K562 (cell line): ENCODE measurements at regions not wholly inside any gene's neighbourhood (a gene's known extent, or its start where the extent isn't known, plus 50 kb on each side); places are given as distances from the start of the nearest gene placed in this dataset.

ENCODE experiments used
- CBFA2T3 ChIP-seq: fragments of 450-650 bp; IDR thresholded peaks from 2 replicates; pipeline ENCODE4 v1.6.1; 2017
- CREB3L1 ChIP-seq: fragments of 450-650 bp; IDR thresholded peaks from 2 replicates; pipeline ENCODE4 v1.6.1; 2014; ENCODE audit warnings: low read depth, mild to moderate bottlenecking, moderate library complexity, borderline replicate concordance
- CREB5 ChIP-seq: fragments of 250-450 bp; sonication (Bioruptor Pico); IDR thresholded peaks from 2 replicates; pipeline ENCODE4 v1.5.0; 2020; ENCODE audit warnings: mild to moderate bottlenecking
- DPF2 ChIP-seq: fragments of 450-650 bp; IDR thresholded peaks from 2 replicates; pipeline ENCODE4 v1.6.1; 2016
- ESRRA ChIP-seq: fragments of 450-650 bp; IDR thresholded peaks from 2 replicates; pipeline ENCODE4 v1.6.1; 2014; ENCODE audit warnings: low read depth, mild to moderate bottlenecking, moderate library complexity, borderline replicate concordance
- FOXK2 ChIP-seq, 2 experiments: fragments of 450-650 bp; IDR thresholded peaks in 1 of 2; conservative IDR thresholded peaks in 1 of 2; 2 replicates each; pipeline ENCODE4 v1.6.1; 2016; ENCODE audit warnings: low read depth in 2 of 2, mild to moderate bottlenecking in 1 of 2
- HDAC2 ChIP-seq: fragments of 450-650 bp; IDR thresholded peaks from 2 replicates; pipeline ENCODE4 v1.6.1; 2016; ENCODE audit warnings: mild to moderate bottlenecking
- HNRNPL ChIP-seq: fragments of 200-400 bp; formaldehyde crosslinking; IDR thresholded peaks from 2 replicates; pipeline ENCODE4 v1.6.1; 2017; ENCODE audit warnings: low read depth, mild to moderate bottlenecking, low read length
- MAZ ChIP-seq, 2 experiments: fragments of 450-650 bp in 1 of 2; sonication (generic) in 1 of 2; formaldehyde crosslinking; IDR thresholded peaks in 1 of 2; conservative IDR thresholded peaks in 1 of 2; 2 replicates each; pipeline versions ENCODE4 v1.4.0 to v1.5.0; 2020; ENCODE audit warnings: mild to moderate bottlenecking in 1 of 2, missing genetic modification reagents in 1 of 2
- MYBL2 ChIP-seq, 2 experiments: fragments of 450-650 bp in 1 of 2; sonication (generic) in 1 of 2; formaldehyde crosslinking in 1 of 2; IDR thresholded peaks; 2 replicates each; pipeline versions ENCODE4 v1.6.1 to v1.8.1; 2017 to 2022; ENCODE audit warnings: borderline replicate concordance in 1 of 2, inconsistent platforms in 1 of 2, low read depth in 1 of 2, mild to moderate bottlenecking in 1 of 2, missing genetic modification reagents in 1 of 2, moderate library complexity in 1 of 2
- POLR2A ChIP-seq: fragments of 450-650 bp; conservative IDR thresholded peaks from 2 replicates; pipeline ENCODE4 v1.6.1; 2016
- PRDM10 ChIP-seq: fragments of 450-650 bp; IDR thresholded peaks from 2 replicates; pipeline ENCODE4 v1.6.1; 2018; ENCODE audit not compliant: partially characterized antibody
- RB1 ChIP-seq: fragments of 450-650 bp; IDR thresholded peaks from 2 replicates; pipeline ENCODE4 v1.6.1; 2017; ENCODE audit warnings: low read depth, mild to moderate bottlenecking
- SMARCB1 ChIP-seq: IDR thresholded peaks from 2 replicates; pipeline ENCODE4 v1.6.1; 2011; ENCODE audit warnings: improper control_type of control experiment, low read depth; ENCODE audit not compliant: insufficient read length
- SMARCE1 ChIP-seq: fragments of 450-650 bp; IDR thresholded peaks from 2 replicates; pipeline ENCODE4 v1.7.1; 2016; ENCODE audit warnings: mild to moderate bottlenecking
- TBP ChIP-seq: optimal IDR thresholded peaks from 2 replicates; pipeline ENCODE3; 2011; ENCODE audit warnings: low read depth, low read length, improper control_type of control experiment
- TFE3 ChIP-seq: fragments of 450-650 bp; formaldehyde crosslinking; IDR thresholded peaks from 2 replicates; pipeline ENCODE4 v1.4.0; 2020; ENCODE audit warnings: mild to moderate bottlenecking, mixed read lengths
- TOE1 ChIP-seq, 2 experiments: fragments of 450-650 bp in 1 of 2; sonication (generic) in 1 of 2; formaldehyde crosslinking in 1 of 2; IDR thresholded peaks; 2 replicates each; pipeline versions ENCODE4 v1.7.1 to v1.8.0; 2016 to 2022; ENCODE audit warnings: borderline replicate concordance in 2 of 2, mild to moderate bottlenecking in 2 of 2, antibody characterized with exemption in 1 of 2, inconsistent platforms in 1 of 2, low read depth in 1 of 2, missing genetic modification reagents in 1 of 2, moderate library complexity in 1 of 2
- ZBTB8A ChIP-seq: fragments of 450-650 bp; IDR thresholded peaks from 2 replicates; pipeline ENCODE4 v1.6.1; 2018; ENCODE audit warnings: mild to moderate bottlenecking, moderate library complexity; ENCODE audit not compliant: partially characterized antibody
- ZEB2 ChIP-seq: fragments of 450-650 bp; IDR thresholded peaks from 2 replicates; pipeline ENCODE4 v1.6.1; 2016
- ZNF253 ChIP-seq: fragments of 250-450 bp; sonication (Bioruptor Pico); conservative IDR thresholded peaks from 2 replicates; pipeline ENCODE4 v1.6.1; 2021; ENCODE audit warnings: mild to moderate bottlenecking
- ZNF282 ChIP-seq: sonication (generic); formaldehyde crosslinking; IDR thresholded peaks from 2 replicates; pipeline ENCODE4 v1.8.1; 2023; ENCODE audit warnings: missing genetic modification reagents

- TF ChIP-seq RB1 (no peak), ZEB2 (0 out of 2 replicates have a peak, but pooled peaks have one; percentile 19), TFE3 (CRISPR knock-in tag) (no peak), TBP (no peak), CREB3L1 (no peak), TOE1 (IDR thresholded peaks at IDR 0.05; ENCODE audit: borderline replicate concordance) (no peak), TOE1 (CRISPR knock-in tag; IDR thresholded peaks at IDR 0.05; ENCODE audit: borderline replicate concordance, low read depth) (no peak), FOXK2 (conservative IDR thresholded peaks at IDR 0.05 in 1 of 2, IDR thresholded peaks at IDR 0.05 in 1 of 2; ENCODE audit: low read depth in 2 of 2) (peak in 1 of 2 experiments; percentile 24; a peak in 1 of 4 replicates), ZNF253 (CRISPR knock-in tag) (no peak), ZBTB8A (no peak), POLR2A (no peak), DPF2 (peak; percentile 84), SMARCB1 (no peak), HDAC2 (peak; percentile 30; the same call in 1 of the 2 replicates), CBFA2T3 (0 out of 2 replicates have a peak, but pooled peaks have one; percentile 17), HNRNPL (no peak), MAZ (CRISPR knock-in tag; conservative IDR thresholded peaks at IDR 0.05 in 1 of 2, IDR thresholded peaks at IDR 0.05 in 1 of 2) (peak; percentile 35 to 64; a peak in 3 of 4 replicates), SMARCE1 (peak; percentile 88), PRDM10 (peak; percentile 46), CREB5 (no peak), MYBL2 (IDR thresholded peaks at IDR 0.05; ENCODE audit: low read depth) (no peak), MYBL2 (CRISPR knock-in tag; IDR thresholded peaks at IDR 0.05; ENCODE audit: borderline replicate concordance) (no peak), ESRRA (no peak), ZNF282 (CRISPR knock-in tag) (no peak)
Observed at GRCh38 chr9:129237164-129237611, 59.1 kb upstream of the IER5L start (continued).
